H9 (cell line): ENCODE measurements at regions not wholly inside any gene's neighbourhood (a gene's known extent, or its start where the extent isn't known, plus 50 kb on each side); places are given as distances from the start of the nearest gene placed in this dataset.

Source experiments
- DNase-seq: peaks from one replicate; pipeline ENCODE4 v3.0.0-alpha.2; 2017
- H2AFZ ChIP-seq: one replicate; pipeline ENCODE4 v1.6.1; 2013; ENCODE audit warnings: mild to moderate bottlenecking, low read length, control low read depth, moderate library complexity
- H2AK5ac ChIP-seq: 2 replicates; pipeline ENCODE4 v1.6.1; 2013; ENCODE audit warnings: low read length, control low read depth, mixed read lengths; ENCODE audit not compliant: insufficient read length
- H2BK120ac ChIP-seq: one replicate; pipeline ENCODE4 v1.6.1; 2013; ENCODE audit warnings: low read depth, mild to moderate bottlenecking, low read length, control low read depth, inconsistent platforms; ENCODE audit not compliant: poor library complexity, severe bottlenecking
- H2BK12ac ChIP-seq: 2 replicates; pipeline ENCODE4 v1.6.1; 2013; ENCODE audit warnings: low read length, control low read depth, mixed read lengths, low read depth; ENCODE audit not compliant: insufficient read length
- H2BK15ac ChIP-seq: 2 replicates; pipeline ENCODE4 v1.6.1; 2013; ENCODE audit warnings: low read depth, low read length, control low read depth
- H2BK20ac ChIP-seq: one replicate; pipeline ENCODE4 v1.6.1; 2013; ENCODE audit warnings: low read depth, mild to moderate bottlenecking, low read length, control low read depth, inconsistent platforms; ENCODE audit not compliant: poor library complexity, severe bottlenecking
- H2BK5ac ChIP-seq: 2 replicates; pipeline ENCODE4 v1.6.1; 2013; ENCODE audit warnings: low read length, control low read depth, mixed read lengths; ENCODE audit not compliant: insufficient read length
- H3K14ac ChIP-seq: 2 replicates; pipeline ENCODE4 v1.6.1; 2013; ENCODE audit warnings: low read length, control low read depth; ENCODE audit not compliant: insufficient read depth
- H3K18ac ChIP-seq: 2 replicates; pipeline ENCODE4 v1.6.1; 2013; ENCODE audit warnings: low read depth, mild to moderate bottlenecking, mixed read lengths, low read length, control low read depth; ENCODE audit not compliant: insufficient read length
- H3K23ac ChIP-seq: 2 replicates; pipeline ENCODE4 v1.6.1; 2013; ENCODE audit warnings: low read length, control low read depth, mixed read lengths, low read depth; ENCODE audit not compliant: insufficient read length
- H3K23me2 ChIP-seq: 2 replicates; pipeline ENCODE4 v1.6.1; 2013; ENCODE audit warnings: low read depth, mild to moderate bottlenecking, mixed read lengths, low read length, control low read depth; ENCODE audit not compliant: insufficient read length, poor library complexity, severe bottlenecking
- H3K27ac ChIP-seq: 2 replicates; pipeline ENCODE4 v1.5.1; 2013; ENCODE audit warnings: low read length, control low read depth, mixed read lengths, low read depth; ENCODE audit not compliant: insufficient read length
- H3K27me3 ChIP-seq: 2 replicates; pipeline ENCODE4 v1.6.1; 2013; ENCODE audit warnings: low read length, control low read depth, inconsistent platforms; ENCODE audit not compliant: insufficient read depth
- H3K4ac ChIP-seq: 2 replicates; pipeline ENCODE4 v1.6.1; 2013; ENCODE audit warnings: low read depth, mild to moderate bottlenecking, control low read depth, inconsistent platforms, low read length, moderate library complexity
- H3K4me1 ChIP-seq: 2 replicates; pipeline ENCODE4 v1.6.1; 2013; ENCODE audit warnings: low read length, control low read depth, inconsistent platforms; ENCODE audit not compliant: insufficient read depth
- H3K4me2 ChIP-seq: 2 replicates; pipeline ENCODE4 v1.6.1; 2013; ENCODE audit warnings: low read length, control low read depth, mixed read lengths; ENCODE audit not compliant: insufficient read length, insufficient read depth
- H3K56ac ChIP-seq: 2 replicates; pipeline ENCODE4 v1.6.1; 2013; ENCODE audit warnings: low read depth, mild to moderate bottlenecking, mixed read lengths, low read length, control low read depth; ENCODE audit not compliant: insufficient read length
- H3K79me1 ChIP-seq: 2 replicates; pipeline ENCODE4 v1.6.1; 2013; ENCODE audit warnings: low read depth, mild to moderate bottlenecking, moderate library complexity, low read length, control low read depth, inconsistent platforms; ENCODE audit not compliant: insufficient read depth, poor library complexity, severe bottlenecking
- H3K79me2 ChIP-seq: 2 replicates; pipeline ENCODE4 v1.6.1; 2013; ENCODE audit warnings: low read length, control low read depth, inconsistent platforms; ENCODE audit not compliant: insufficient read depth
- H3K9ac ChIP-seq: 2 replicates; pipeline ENCODE4 v1.6.1; 2013; ENCODE audit warnings: low read length, control low read depth, mixed read lengths; ENCODE audit not compliant: insufficient read length; ENCODE audit errors: extremely low read depth
- H3K9me3 ChIP-seq: one replicate; pipeline ENCODE4 v1.6.1; 2013; ENCODE audit warnings: low read depth, low read length, inconsistent platforms; ENCODE audit not compliant: control insufficient read depth
- H3T11ph ChIP-seq: one replicate; pipeline ENCODE4 v1.6.1; 2013; ENCODE audit warnings: mild to moderate bottlenecking, low read length, control low read depth, inconsistent platforms
- H4K20me1 ChIP-seq: one replicate; pipeline ENCODE4 v1.6.1; 2013; ENCODE audit not compliant: control insufficient read depth, insufficient read length, insufficient read depth
- H4K5ac ChIP-seq: 2 replicates; pipeline ENCODE4 v1.6.1; 2013; ENCODE audit warnings: low read depth, mild to moderate bottlenecking, mixed read lengths, low read length, control low read depth; ENCODE audit not compliant: insufficient read length
- H4K8ac ChIP-seq: replicated peaks from 2 replicates; pipeline ENCODE4 v1.6.1; 2013; ENCODE audit warnings: low read length, control low read depth, mixed read lengths, low read depth; ENCODE audit not compliant: insufficient read length
- H4K91ac ChIP-seq: 2 replicates; pipeline ENCODE4 v1.6.1; 2013; ENCODE audit warnings: low read depth, mild to moderate bottlenecking, moderate library complexity, mixed read lengths, low read length, control low read depth; ENCODE audit not compliant: insufficient read length
- H3K27ac Mint-ChIP-seq, 3 experiments: 2 replicates in 2 of 3; 3 replicates in 1 of 3; pipeline ENCODE4 v1.8.0; 2020 to 2021; ENCODE audit warnings: mixed read lengths in 3 of 3, mild to moderate bottlenecking in 1 of 3, moderate library complexity in 1 of 3
- H3K27me3 Mint-ChIP-seq: 2 replicates; pipeline ENCODE4 v1.8.0; 2021; ENCODE audit warnings: low read depth, mild to moderate bottlenecking, moderate library complexity, mixed read lengths
- H3K36me3 Mint-ChIP-seq, 3 experiments: 2 replicates in 2 of 3; 3 replicates in 1 of 3; pipeline ENCODE4 v1.8.0; 2020 to 2021; ENCODE audit warnings: low read depth in 3 of 3, mixed read lengths in 3 of 3; ENCODE audit not compliant: insufficient read depth in 1 of 3
- H3K4me1 Mint-ChIP-seq, 2 experiments: 2 replicates each; pipeline ENCODE4 v1.8.0; 2020; ENCODE audit warnings: mixed read lengths in 2 of 2
- H3K4me3 Mint-ChIP-seq, 2 experiments: 2 replicates in 1 of 2; 3 replicates in 1 of 2; pipeline ENCODE4 v1.8.0; 2020 to 2021; ENCODE audit warnings: mild to moderate bottlenecking in 2 of 2, mixed read lengths in 2 of 2, moderate library complexity in 1 of 2
- H3K9me3 Mint-ChIP-seq, 2 experiments: 2 replicates in 1 of 2; 3 replicates in 1 of 2; pipeline ENCODE4 v1.8.0; 2020; ENCODE audit warnings: mild to moderate bottlenecking in 2 of 2, mixed read lengths in 2 of 2, moderate library complexity in 1 of 2
- WGBS: extraction: QIAGEN DNeasy Blood & Tissue Kit; methylation state at CpG from one replicate; pipeline ENCODE4 v1.1.7; 2013; ENCODE audit warnings: missing lambda C conversion rate, low lambda C conversion rate, mixed read lengths; ENCODE audit not compliant: insufficient read length; ENCODE audit errors: extremely low coverage; 5-methylcytosine and 5-hydroxymethylcytosine counted together
- TF ChIP-seq, protein P1 (sequence below): fragments of 200-600 bp; sonication (generic); conservative IDR thresholded peaks from 3 replicates; pipeline ENCODE4 v1.8.0; 2021; ENCODE audit warnings: antibody characterized with exemption, mild to moderate bottlenecking

DNA sequence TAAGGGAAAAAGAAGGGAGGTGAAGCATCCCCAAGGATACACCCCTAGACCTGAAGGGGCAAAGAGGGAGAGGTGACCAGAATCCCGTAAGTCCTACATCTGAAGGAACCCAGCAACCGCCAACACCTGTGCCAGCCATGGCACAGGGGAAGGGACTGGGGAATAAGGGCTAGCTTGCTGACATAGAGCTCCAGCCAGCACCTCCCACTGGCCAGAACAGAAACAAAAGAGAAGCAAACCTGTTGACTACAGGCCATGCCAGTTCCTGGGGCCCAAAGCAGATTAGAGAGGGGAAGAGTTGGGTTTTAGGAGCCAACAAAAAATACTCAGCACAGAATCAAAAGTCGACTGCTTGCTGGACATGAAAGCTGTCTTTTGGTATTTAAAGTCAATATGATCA is 244.6 kb downstream of the SUCLG1 start:
- Histone ChIP-seq H3K9me3 (no peaks in the 10 kb centered on the region), H3K14ac (no peak overlapping the region), H2BK20ac (no peak overlapping the region), H3K79me1 (no peaks in the 10 kb centered on the region), H2BK5ac (no peak overlapping the region), H3K23me2 (no peaks in the 10 kb centered on the region), H3K4me2 (no peak overlapping the region), H3K27ac (no peak overlapping the region), H3K18ac (no peak overlapping the region), H3K79me2 (no peaks in the 10 kb centered on the region), H3K27me3 (no peaks in the 10 kb centered on the region), H2BK120ac (no peak overlapping the region), H3K9ac (no peak overlapping the region), H4K91ac (no peak overlapping the region), H4K20me1 (no peaks in the 10 kb centered on the region), H4K8ac (no peak overlapping the region), H3K23ac (no peak overlapping the region), H2AFZ (no peak overlapping the region), H2BK15ac (no peak overlapping the region), H2AK5ac (no peak overlapping the region), H3T11ph (no peak overlapping the region), H3K4me1 (no peaks in the 10 kb centered on the region; the same call in 1 of the 2 replicates), H2BK12ac (no peak overlapping the region), H3K4ac (no peak overlapping the region), H3K56ac (no peak overlapping the region), H4K5ac (no peak overlapping the region)
- H3K27me3 Mint-ChIP-seq = no peaks in the 10 kb centered on the region
- no peaks in the 10 kb centered on the region; a peak in 1 of 7 replicates for H3K36me3 Mint-ChIP-seq
- TF ChIP-seq, protein P1, sequence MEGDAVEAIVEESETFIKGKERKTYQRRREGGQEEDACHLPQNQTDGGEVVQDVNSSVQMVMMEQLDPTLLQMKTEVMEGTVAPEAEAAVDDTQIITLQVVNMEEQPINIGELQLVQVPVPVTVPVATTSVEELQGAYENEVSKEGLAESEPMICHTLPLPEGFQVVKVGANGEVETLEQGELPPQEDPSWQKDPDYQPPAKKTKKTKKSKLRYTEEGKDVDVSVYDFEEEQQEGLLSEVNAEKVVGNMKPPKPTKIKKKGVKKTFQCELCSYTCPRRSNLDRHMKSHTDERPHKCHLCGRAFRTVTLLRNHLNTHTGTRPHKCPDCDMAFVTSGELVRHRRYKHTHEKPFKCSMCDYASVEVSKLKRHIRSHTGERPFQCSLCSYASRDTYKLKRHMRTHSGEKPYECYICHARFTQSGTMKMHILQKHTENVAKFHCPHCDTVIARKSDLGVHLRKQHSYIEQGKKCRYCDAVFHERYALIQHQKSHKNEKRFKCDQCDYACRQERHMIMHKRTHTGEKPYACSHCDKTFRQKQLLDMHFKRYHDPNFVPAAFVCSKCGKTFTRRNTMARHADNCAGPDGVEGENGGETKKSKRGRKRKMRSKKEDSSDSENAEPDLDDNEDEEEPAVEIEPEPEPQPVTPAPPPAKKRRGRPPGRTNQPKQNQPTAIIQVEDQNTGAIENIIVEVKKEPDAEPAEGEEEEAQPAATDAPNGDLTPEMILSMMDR = no peak
- peak; percentile 29 for DNase-seq
- H3K27ac Mint-ChIP-seq = no peak overlapping the region
- H3K4me3 Mint-ChIP-seq = no peak overlapping the region
- H3K9me3 Mint-ChIP-seq = no peaks in the 10 kb centered on the region
- WGBS = no CpG with 5 or more reads among the region's 3 CpGs
- H3K4me1 Mint-ChIP-seq = peaks cover 3 to 6% of the 10 kb centered on the region in 2 experiments; a peak in 2 of 4 replicates
